Loucy (cell line): ENCODE measurements at regions not wholly inside any gene's neighbourhood (a gene's known extent, or its start where the extent isn't known, plus 50 kb on each side); places are given as distances from the start of the nearest gene placed in this dataset.

Experiments used
- H2AFZ ChIP-seq: fragments of 200-600 bp; sonication (generic); 2 replicates; pipeline ENCODE4 v1.6.0; 2016; ENCODE audit warnings: antibody characterized with exemption, mild to moderate bottlenecking, low read length, moderate library complexity
- H3F3A ChIP-seq: fragments of 200-600 bp; 2 replicates; pipeline ENCODE4 v1.6.0; 2016; ENCODE audit warnings: antibody characterized with exemption, low read depth, mild to moderate bottlenecking
- H3K27me3 ChIP-seq: fragments of 200-600 bp; sonication (generic); 2 replicates; pipeline ENCODE4 v1.6.1; 2014; ENCODE audit warnings: low read length, mild to moderate bottlenecking; ENCODE audit not compliant: insufficient read depth, poor library complexity, severe bottlenecking
- H3K36me3 ChIP-seq: fragments of 200-600 bp; sonication (generic); 2 replicates; pipeline ENCODE4 v1.6.1; 2016; ENCODE audit warnings: low read length; ENCODE audit not compliant: insufficient read depth
- H3K4me1 ChIP-seq: fragments of 200-600 bp; sonication (generic); 2 replicates; pipeline ENCODE4 v1.5.1; 2014; ENCODE audit warnings: low read length, mild to moderate bottlenecking; ENCODE audit not compliant: insufficient read depth, poor library complexity, severe bottlenecking
- H3K4me2 ChIP-seq: fragments of 200-600 bp; sonication (generic); 2 replicates; pipeline ENCODE4 v1.6.0; 2014; ENCODE audit warnings: antibody characterized with exemption, low read length, low read depth, mild to moderate bottlenecking; ENCODE audit not compliant: poor library complexity, severe bottlenecking
- H3K4me3 ChIP-seq: fragments of 200-600 bp; sonication (generic); 2 replicates; pipeline ENCODE4 v1.5.1; 2014; ENCODE audit warnings: low read length, mild to moderate bottlenecking, mixed read lengths; ENCODE audit not compliant: poor library complexity, severe bottlenecking
- H3K79me2 ChIP-seq: fragments of 200-600 bp; sonication (generic); 2 replicates; pipeline ENCODE4 v1.6.1; 2014; ENCODE audit warnings: low read length; ENCODE audit not compliant: insufficient read depth
- H3K9ac ChIP-seq: fragments of 200-600 bp; sonication (generic); 2 replicates; pipeline ENCODE4 v1.6.0; 2014; ENCODE audit warnings: mild to moderate bottlenecking, low read depth, low read length, moderate library complexity; ENCODE audit not compliant: poor library complexity, severe bottlenecking
- H3K9me2 ChIP-seq: fragments of 200-600 bp; sonication (generic); replicated peaks from 2 replicates; pipeline ENCODE4 v1.6.1; 2016; ENCODE audit warnings: low read depth, low read length, mixed read lengths
- H3K9me3 ChIP-seq: fragments of 200-600 bp; sonication (generic); 2 replicates; pipeline ENCODE4 v1.6.1; 2014; ENCODE audit warnings: mild to moderate bottlenecking, antibody characterized with exemption, low read length, low read depth; ENCODE audit not compliant: insufficient read depth
- H4K20me1 ChIP-seq: fragments of 200-600 bp; sonication (generic); 2 replicates; pipeline ENCODE4 v1.6.0; 2014; ENCODE audit warnings: antibody characterized with exemption, low read length, mild to moderate bottlenecking; ENCODE audit not compliant: insufficient read depth, poor library complexity, severe bottlenecking
- CTCF ChIP-seq: fragments of 200-600 bp; sonication (generic); conservative IDR thresholded peaks from 2 replicates; pipeline ENCODE4 v1.5.1; 2014; ENCODE audit warnings: mild to moderate bottlenecking, antibody characterized with exemption, low read length
- EZH2phosphoT487 ChIP-seq: fragments of 200-600 bp; IDR thresholded peaks from 2 replicates; pipeline ENCODE4 v1.6.1; 2018; ENCODE audit warnings: antibody characterized with exemption, mild to moderate bottlenecking, moderate library complexity, borderline replicate concordance

DNA sequence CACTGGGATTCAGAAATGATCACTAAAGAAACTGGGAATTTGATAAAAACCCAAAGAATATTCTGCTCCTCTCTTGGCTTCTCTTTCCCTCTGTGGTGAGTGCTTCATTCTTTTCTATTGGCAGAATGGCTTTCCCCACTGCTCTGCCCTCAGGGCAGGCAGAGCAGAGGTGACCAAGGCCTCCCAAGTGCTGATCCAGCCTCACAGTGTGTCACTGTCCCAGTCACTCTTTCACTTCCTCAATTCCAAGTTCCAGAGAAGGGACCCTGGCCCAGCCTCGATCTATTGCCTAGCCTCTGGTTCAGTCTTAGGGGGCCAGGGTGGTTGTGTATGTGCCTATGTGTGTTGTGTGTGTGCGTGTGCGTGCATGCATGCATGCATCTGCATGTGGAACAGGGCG, 180.6 kb upstream of the TMTC4 start:
- H3K4me2 ChIP-seq = no peak overlapping the region
- H3K36me3 ChIP-seq = no peaks in the 10 kb centered on the region
- no peaks in the 10 kb centered on the region for H4K20me1 ChIP-seq
- no peak overlapping the region for H3K9ac ChIP-seq
- no peaks in the 10 kb centered on the region for H3F3A ChIP-seq
- H3K27me3 ChIP-seq = no peaks in the 10 kb centered on the region
- no peaks in the 10 kb centered on the region for H3K4me1 ChIP-seq
- no peaks in the 10 kb centered on the region for H3K9me3 ChIP-seq
- no peaks in the 10 kb centered on the region for H3K79me2 ChIP-seq
- no peak overlapping the region for H3K4me3 ChIP-seq
- no peaks in the 10 kb centered on the region for H3K9me2 ChIP-seq
- H2AFZ ChIP-seq = no peak overlapping the region
- TF ChIP-seq CTCF = no peak
- no peak for TF ChIP-seq EZH2phosphoT487

GRCh38 chr13:100854006-100854405, 179.4 kb upstream of the TMTC4 start:
- no peaks in the 10 kb centered on the region for H4K20me1 ChIP-seq
- TF ChIP-seq CTCF (no peak), EZH2phosphoT487 (no peak)
- H3F3A ChIP-seq = no peaks in the 10 kb centered on the region
- no peaks in the 10 kb centered on the region for H3K9me2 ChIP-seq
- no peaks in the 10 kb centered on the region for H3K4me1 ChIP-seq
- no peak overlapping the region for H2AFZ ChIP-seq
- H3K9me3 ChIP-seq = no peaks in the 10 kb centered on the region
- H3K27me3 ChIP-seq = no peaks in the 10 kb centered on the region
- no peaks in the 10 kb centered on the region for H3K36me3 ChIP-seq
- H3K4me3 ChIP-seq = no peak overlapping the region
- H3K79me2 ChIP-seq = no peaks in the 10 kb centered on the region
- H3K4me2 ChIP-seq = no peak overlapping the region
- no peak overlapping the region for H3K9ac ChIP-seq

- Histone ChIP-seq H3K4me3 (no peak overlapping the region), H4K20me1 (no peaks in the 10 kb centered on the region), H3K27me3 (no peaks in the 10 kb centered on the region), H3K36me3 (no peaks in the 10 kb centered on the region), H3K9ac (no peak overlapping the region), H2AFZ (no peak overlapping the region), H3K79me2 (no peaks in the 10 kb centered on the region), H3K4me1 (no peaks in the 10 kb centered on the region), H3K4me2 (no peak overlapping the region), H3K9me3 (no peaks in the 10 kb centered on the region), H3F3A (no peaks in the 10 kb centered on the region), H3K9me2 (no peaks in the 10 kb centered on the region)
- TF ChIP-seq EZH2phosphoT487 (no peak), CTCF (no peak)
Observed at GRCh38 chr13:100853434-100853833, 178.8 kb upstream of the TMTC4 start.
